Adipocyte (in vitro differentiated cells): ENCODE measurements at regions not wholly inside any gene's neighbourhood (a gene's known extent, or its start where the extent isn't known, plus 50 kb on each side); places are given as distances from the start of the nearest gene placed in this dataset.

Source experiments
- DNase-seq: peaks from one replicate; pipeline ENCODE4 v3.0.0-alpha.2; 2015; ENCODE audit warnings: low read depth
- H3K27me3 ChIP-seq: replicated peaks from 2 replicates; pipeline ENCODE4 v1.7.0; 2013; ENCODE audit warnings: mild to moderate bottlenecking, low read length, moderate library complexity; ENCODE audit not compliant: control insufficient read depth, insufficient read depth
- H3K36me3 ChIP-seq: 2 replicates; pipeline ENCODE4 v1.7.0; 2013; ENCODE audit warnings: low read length, mild to moderate bottlenecking, moderate library complexity; ENCODE audit not compliant: control insufficient read depth, insufficient read depth, severe bottlenecking
- H3K4me1 ChIP-seq: 2 replicates; pipeline ENCODE4 v1.7.0; 2013; ENCODE audit warnings: mild to moderate bottlenecking, low read length, moderate library complexity; ENCODE audit not compliant: control insufficient read depth, insufficient read depth
- H3K4me3 ChIP-seq: 2 replicates; pipeline ENCODE4 v1.7.0; 2013; ENCODE audit warnings: mild to moderate bottlenecking, low read length, moderate library complexity
- H3K9ac ChIP-seq: 2 replicates; pipeline ENCODE4 v1.7.0; 2013; ENCODE audit warnings: mild to moderate bottlenecking, low read length, moderate library complexity
- H3K9me3 ChIP-seq: 2 replicates; pipeline ENCODE4 v1.7.0; 2013; ENCODE audit warnings: mild to moderate bottlenecking, low read length, moderate library complexity; ENCODE audit not compliant: control insufficient read depth

GRCh38 chr2:128444121-128444771 lies 125.6 kb upstream of the HS6ST1 start:
- no peak for DNase-seq
- no peaks in the 10 kb centered on the region for H3K9me3 ChIP-seq
- no peaks in the 10 kb centered on the region for H3K4me1 ChIP-seq
- no peak overlapping the region for H3K9ac ChIP-seq
- no peak overlapping the region for H3K4me3 ChIP-seq
- peaks cover 7% of the 10 kb centered on the region for H3K27me3 ChIP-seq
- no peaks in the 10 kb centered on the region for H3K36me3 ChIP-seq

DNA sequence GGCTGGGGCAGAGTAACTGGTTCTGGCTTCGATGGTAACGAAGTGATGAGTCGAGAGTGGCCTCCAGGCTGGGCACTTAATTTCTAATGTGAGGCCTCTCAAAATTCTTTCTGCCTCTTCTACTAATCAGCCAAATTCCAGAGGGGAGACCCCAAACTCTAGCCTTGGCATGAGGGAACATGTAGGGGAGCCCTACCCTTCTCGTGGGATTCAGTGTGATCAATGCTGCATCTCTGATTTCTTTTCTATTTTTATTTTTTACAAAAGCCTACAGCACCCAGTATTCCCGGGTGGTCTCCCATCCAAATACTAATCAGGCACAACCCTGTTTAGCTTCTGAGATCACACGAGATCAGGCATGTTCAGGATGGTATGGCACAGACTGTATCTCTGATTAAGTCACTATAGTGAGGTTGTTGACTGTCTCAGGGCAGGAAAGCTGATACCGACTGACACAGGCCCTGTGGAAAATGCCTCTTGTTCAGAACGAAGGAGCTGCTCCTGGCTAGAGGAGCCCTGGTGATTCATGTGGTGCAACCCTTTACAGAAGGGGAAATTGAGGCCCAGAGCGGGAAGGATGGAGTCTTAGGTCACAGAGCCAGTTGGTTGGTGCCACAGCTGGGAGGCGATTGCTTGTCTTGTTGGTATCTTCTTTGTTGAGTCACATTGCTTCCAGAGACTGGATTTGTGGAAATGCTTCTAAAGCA lies 126.3 kb upstream of the HS6ST1 start:
- DNase-seq: no peak
- H3K4me1 ChIP-seq: no peaks in the 10 kb centered on the region

DNA sequence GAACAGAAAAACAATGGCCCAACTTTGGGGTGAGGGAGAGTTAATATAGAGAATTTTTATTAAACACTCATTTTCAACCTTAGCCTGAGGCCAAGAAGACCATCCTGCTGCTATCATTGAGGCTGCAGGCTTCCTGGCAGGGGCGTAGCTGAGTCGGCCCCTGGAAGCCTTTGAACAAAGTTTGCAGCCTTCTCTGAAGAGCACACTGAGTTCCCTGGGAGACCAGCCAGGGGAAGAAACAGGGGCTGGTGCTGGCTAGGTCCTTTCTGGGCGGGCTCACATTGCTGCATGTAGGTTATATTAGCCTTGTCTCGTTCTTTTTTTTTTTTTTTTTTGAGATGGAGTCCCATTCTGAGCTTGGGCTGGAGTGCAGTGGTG lies 126.8 kb upstream of the HS6ST1 start:
- H3K4me3 ChIP-seq: no peak overlapping the region
- DNase-seq: no peak
- no peak overlapping the region for H3K9ac ChIP-seq
- H3K36me3 ChIP-seq: no peaks in the 10 kb centered on the region
- no peaks in the 10 kb centered on the region for H3K9me3 ChIP-seq
- H3K27me3 ChIP-seq: peaks cover 12% of the 10 kb centered on the region
- H3K4me1 ChIP-seq: no peaks in the 10 kb centered on the region

More for the DNA sequence above, 126.3 kb upstream of the HS6ST1 start:
- H3K9ac ChIP-seq: no peak overlapping the region
- peaks cover 12% of the 10 kb centered on the region for H3K27me3 ChIP-seq
- H3K4me3 ChIP-seq: no peak overlapping the region
- H3K9me3 ChIP-seq: no peaks in the 10 kb centered on the region
- no peaks in the 10 kb centered on the region for H3K36me3 ChIP-seq

- Histone ChIP-seq H3K27me3 (peaks cover 12% of the 10 kb centered on the region), H3K36me3 (no peaks in the 10 kb centered on the region), H3K9ac (no peak overlapping the region), H3K9me3 (no peaks in the 10 kb centered on the region), H3K4me3 (no peak overlapping the region), H3K4me1 (no peaks in the 10 kb centered on the region)
- no peak for DNase-seq
Measured at GRCh38 chr2:128446049-128446873, 127.6 kb upstream of the HS6ST1 start.

GRCh38 chr2:128446874-128447537 lies 128.3 kb upstream of the HS6ST1 start:
- no peak for DNase-seq
- no peaks in the 10 kb centered on the region for H3K4me1 ChIP-seq

DNA sequence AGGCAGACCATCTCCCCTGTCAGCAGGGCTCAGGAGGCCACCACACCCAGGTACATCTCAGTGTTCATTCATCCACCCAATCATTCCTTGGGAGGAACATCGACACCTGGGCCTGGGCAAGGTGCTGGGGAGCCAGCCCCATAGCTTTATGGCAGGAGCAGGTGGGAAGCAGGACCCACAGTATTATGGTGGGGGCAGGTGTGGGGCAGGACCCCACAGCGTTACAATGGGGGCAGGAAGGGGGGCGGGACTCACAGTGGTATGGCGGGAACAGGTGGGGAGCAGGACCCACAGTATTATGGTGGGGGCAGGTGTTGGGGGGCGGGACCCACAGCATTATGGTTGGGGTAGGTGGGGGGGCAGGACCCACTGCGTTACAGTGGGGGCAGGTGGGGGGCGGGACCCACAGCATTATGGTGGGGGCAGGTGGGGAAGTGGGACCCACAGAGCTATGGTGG lies 128.9 kb upstream of the HS6ST1 start:
- Histone ChIP-seq H3K4me1 (no peaks in the 10 kb centered on the region), H3K27me3 (peaks cover 20% of the 10 kb centered on the region), H3K9me3 (no peaks in the 10 kb centered on the region), H3K4me3 (no peak overlapping the region), H3K36me3 (no peaks in the 10 kb centered on the region), H3K9ac (no peak overlapping the region)
- no peak for DNase-seq

More at GRCh38 chr2:128446874-128447537, 128.3 kb upstream of the HS6ST1 start:
- Histone ChIP-seq H3K9me3 (no peaks in the 10 kb centered on the region), H3K27me3 (peaks cover 14% of the 10 kb centered on the region), H3K4me3 (no peak overlapping the region), H3K9ac (no peak overlapping the region), H3K36me3 (no peaks in the 10 kb centered on the region)

- no peaks in the 10 kb centered on the region for H3K9me3 ChIP-seq
- DNase-seq: no peak
- peaks cover 30% of the 10 kb centered on the region for H3K27me3 ChIP-seq
- no peak overlapping the region for H3K4me3 ChIP-seq
- no peaks in the 10 kb centered on the region for H3K36me3 ChIP-seq
- H3K9ac ChIP-seq: no peak overlapping the region
- no peaks in the 10 kb centered on the region for H3K4me1 ChIP-seq
Measured at GRCh38 chr2:128448331-128449225, 129.9 kb upstream of the HS6ST1 start.

- no peak for DNase-seq
- Histone ChIP-seq H3K4me1 (no peaks in the 10 kb centered on the region), H3K4me3 (no peak overlapping the region), H3K27me3 (peaks cover 38% of the 10 kb centered on the region), H3K9ac (no peak overlapping the region), H3K9me3 (no peaks in the 10 kb centered on the region), H3K36me3 (no peaks in the 10 kb centered on the region)
Measured at GRCh38 chr2:128449226-128450061, 130.8 kb upstream of the HS6ST1 start.

- no peak overlapping the region for H3K9ac ChIP-seq
- H3K27me3 ChIP-seq: peaks cover 43% of the 10 kb centered on the region
- DNase-seq: no peak
- no peaks in the 10 kb centered on the region for H3K4me1 ChIP-seq
- no peaks in the 10 kb centered on the region for H3K9me3 ChIP-seq
- no peak overlapping the region for H3K4me3 ChIP-seq
- no peaks in the 10 kb centered on the region for H3K36me3 ChIP-seq
Measured at GRCh38 chr2:128450211-128451024, 131.8 kb upstream of the HS6ST1 start.
